Natural killer cell treated with Interleukin-12 subunit alpha and Interleukin-12 subunit beta and Interleukin-15 and Interleukin-18, amount 100 ng/mL, for 72 hours (primary cell): ENCODE measurements at regions not wholly inside any gene's neighbourhood (a gene's known extent, or its start where the extent isn't known, plus 50 kb on each side); places are given as distances from the start of the nearest gene placed in this dataset.

ENCODE experiments used
- ATAC-seq, 2 donors: fragments of 150-1000 bp; cut with Tn5 transposase in 1 of 2; sonication (Bioruptor Pico), chemical (Tn5 transposase) in 1 of 2; 2 replicates each; pipeline ENCODE4 v1.10.0; 2021
- DNase-seq: peaks from one replicate; pipeline ENCODE4 v3.0.0; 2022; ENCODE audit warnings: low spot score
- H3K27ac Mint-ChIP-seq, 2 donors: 1 replicate in 1 of 2; 2 replicates in 1 of 2; pipeline ENCODE4 v1.8.0; 2022; ENCODE audit warnings: mixed read lengths in 2 of 2, mild to moderate bottlenecking in 1 of 2, moderate library complexity in 1 of 2
- H3K27me3 Mint-ChIP-seq, 2 donors: 1 replicate in 1 of 2; 2 replicates in 1 of 2; pipeline ENCODE4 v1.8.0; 2022; ENCODE audit warnings: mixed read lengths in 2 of 2
- H3K36me3 Mint-ChIP-seq: one replicate; pipeline ENCODE4 v1.8.0; 2022; ENCODE audit warnings: mixed read lengths
- H3K4me1 Mint-ChIP-seq, 2 donors: 1 replicate in 1 of 2; 2 replicates in 1 of 2; pipeline ENCODE4 v1.8.0; 2022; ENCODE audit warnings: low read depth in 2 of 2, mixed read lengths in 2 of 2, mild to moderate bottlenecking in 1 of 2
- H3K4me3 Mint-ChIP-seq: one replicate; pipeline ENCODE4 v1.8.0; 2022; ENCODE audit warnings: mixed read lengths
- H3K9me3 Mint-ChIP-seq: 2 replicates; pipeline ENCODE4 v1.8.0; 2022; ENCODE audit warnings: mixed read lengths

- ATAC-seq: no peak
- no peaks in the 10 kb centered on the region for H3K9me3 Mint-ChIP-seq
- no peak overlapping the region for H3K4me3 Mint-ChIP-seq
- peaks cover 0 to 22% of the 10 kb centered on the region in 2 donors for H3K27me3 Mint-ChIP-seq
- peaks cover 0 to 6% of the 10 kb centered on the region in 2 donors for H3K4me1 Mint-ChIP-seq
- no peak for DNase-seq
- no peak overlapping the region for H3K27ac Mint-ChIP-seq
- no peaks in the 10 kb centered on the region for H3K36me3 Mint-ChIP-seq
These were observed 73.6 kb upstream of the SALL3 start for GRCh38 chr18:78906066-78906465.

- no peak for ATAC-seq
- no peaks in the 10 kb centered on the region for H3K9me3 Mint-ChIP-seq
- peaks cover 0 to 11% of the 10 kb centered on the region in 2 donors for H3K27me3 Mint-ChIP-seq
- no peaks in the 10 kb centered on the region for H3K4me1 Mint-ChIP-seq
- H3K36me3 Mint-ChIP-seq: no peaks in the 10 kb centered on the region
- no peak overlapping the region for H3K27ac Mint-ChIP-seq
- no peak overlapping the region for H3K4me3 Mint-ChIP-seq
- DNase-seq: no peak
These were observed 71.0 kb upstream of the SALL3 start for GRCh38 chr18:78908462-78909260.

- DNase-seq (no peak), ATAC-seq (no peak)
- Mint-ChIP-seq H3K36me3 (no peaks in the 10 kb centered on the region), H3K4me1 (no peaks in the 10 kb centered on the region), H3K9me3 (no peaks in the 10 kb centered on the region), H3K27ac (no peak overlapping the region), H3K27me3 (peaks cover 2 to 10% of the 10 kb centered on the region in 2 donors), H3K4me3 (no peak overlapping the region)
These were observed 67.8 kb upstream of the SALL3 start for GRCh38 chr18:78911751-78912283.

GRCh38 chr18:78912336-78912735 lies 67.3 kb upstream of the SALL3 start:
- ATAC-seq: peak in 1 of 2 donors; percentile 38
- Mint-ChIP-seq H3K4me3 (no peak overlapping the region), H3K27ac (no peak overlapping the region), H3K36me3 (no peaks in the 10 kb centered on the region), H3K4me1 (no peaks in the 10 kb centered on the region), H3K9me3 (no peaks in the 10 kb centered on the region), H3K27me3 (peaks cover 3 to 10% of the 10 kb centered on the region in 2 donors)
- DNase-seq: no peak

GRCh38 chr18:78912844-78913243 lies 66.8 kb upstream of the SALL3 start:
- Mint-ChIP-seq H3K9me3 (no peaks in the 10 kb centered on the region), H3K36me3 (no peaks in the 10 kb centered on the region)
- no peak for DNase-seq

GRCh38 chr18:78913395-78913794 lies 66.2 kb upstream of the SALL3 start:
- Mint-ChIP-seq H3K4me3 (no peak overlapping the region), H3K27ac (no peak overlapping the region), H3K4me1 (no peaks in the 10 kb centered on the region), H3K27me3 (peaks cover 3 to 10% of the 10 kb centered on the region in 2 donors), H3K36me3 (no peaks in the 10 kb centered on the region), H3K9me3 (no peaks in the 10 kb centered on the region)
- ATAC-seq (no peak), DNase-seq (no peak)

More at GRCh38 chr18:78912844-78913243, 66.8 kb upstream of the SALL3 start:
- Mint-ChIP-seq H3K4me1 (no peaks in the 10 kb centered on the region), H3K4me3 (no peak overlapping the region), H3K27ac (no peak overlapping the region), H3K27me3 (peaks cover 3 to 10% of the 10 kb centered on the region in 2 donors)
- no peak for ATAC-seq

GRCh38 chr18:78913830-78914231 lies 65.8 kb upstream of the SALL3 start:
- Mint-ChIP-seq H3K36me3 (no peaks in the 10 kb centered on the region), H3K4me1 (no peaks in the 10 kb centered on the region), H3K27ac (no peak overlapping the region), H3K4me3 (no peak overlapping the region), H3K27me3 (peaks cover 3 to 10% of the 10 kb centered on the region in 2 donors), H3K9me3 (no peaks in the 10 kb centered on the region)
- DNase-seq (no peak), ATAC-seq (no peak)

- Mint-ChIP-seq H3K27ac (no peak overlapping the region), H3K4me3 (no peak overlapping the region), H3K9me3 (no peaks in the 10 kb centered on the region)
These were observed 65.2 kb upstream of the SALL3 start for GRCh38 chr18:78914249-78914935.

GRCh38 chr18:78915446-78916008 lies 64.1 kb upstream of the SALL3 start:
- DNase-seq: no peak
- no peak overlapping the region for H3K27ac Mint-ChIP-seq

More at GRCh38 chr18:78914249-78914935, 65.2 kb upstream of the SALL3 start:
- peak in 1 of 2 donors; percentile 13 for ATAC-seq
- no peak for DNase-seq
- Mint-ChIP-seq H3K27me3 (peaks cover 3 to 10% of the 10 kb centered on the region in 2 donors), H3K4me1 (no peaks in the 10 kb centered on the region), H3K36me3 (no peaks in the 10 kb centered on the region)

GRCh38 chr18:78918707-78919106 lies 60.9 kb upstream of the SALL3 start:
- no peaks in the 10 kb centered on the region for H3K4me1 Mint-ChIP-seq
- H3K27me3 Mint-ChIP-seq: peaks cover 3 to 10% of the 10 kb centered on the region in 2 donors
- no peak overlapping the region for H3K4me3 Mint-ChIP-seq
- DNase-seq (no peak), ATAC-seq (no peak)
- H3K36me3 Mint-ChIP-seq: no peaks in the 10 kb centered on the region
- H3K27ac Mint-ChIP-seq: no peak overlapping the region
- H3K9me3 Mint-ChIP-seq: no peaks in the 10 kb centered on the region

More at GRCh38 chr18:78915446-78916008, 64.1 kb upstream of the SALL3 start:
- H3K4me1 Mint-ChIP-seq: no peaks in the 10 kb centered on the region
- H3K27me3 Mint-ChIP-seq: peaks cover 3 to 10% of the 10 kb centered on the region in 2 donors
- ATAC-seq: no peak
- no peak overlapping the region for H3K4me3 Mint-ChIP-seq
- no peaks in the 10 kb centered on the region for H3K9me3 Mint-ChIP-seq
- no peaks in the 10 kb centered on the region for H3K36me3 Mint-ChIP-seq

- Mint-ChIP-seq H3K4me1 (no peaks in the 10 kb centered on the region), H3K36me3 (no peaks in the 10 kb centered on the region)
- no peak for ATAC-seq
These were observed 59.7 kb upstream of the SALL3 start for GRCh38 chr18:78919956-78920355.

GRCh38 chr18:78920456-78921138 lies 59.0 kb upstream of the SALL3 start:
- no peak overlapping the region for H3K4me3 Mint-ChIP-seq
- H3K4me1 Mint-ChIP-seq: no peaks in the 10 kb centered on the region
- no peaks in the 10 kb centered on the region for H3K36me3 Mint-ChIP-seq
- H3K27ac Mint-ChIP-seq: no peak overlapping the region
- H3K9me3 Mint-ChIP-seq: no peaks in the 10 kb centered on the region
- ATAC-seq (no peak), DNase-seq (no peak)
- peaks cover 3 to 9% of the 10 kb centered on the region in 2 donors for H3K27me3 Mint-ChIP-seq

More at GRCh38 chr18:78919956-78920355, 59.7 kb upstream of the SALL3 start:
- Mint-ChIP-seq H3K27me3 (peaks cover 3 to 10% of the 10 kb centered on the region in 2 donors), H3K27ac (no peak overlapping the region), H3K9me3 (no peaks in the 10 kb centered on the region), H3K4me3 (no peak overlapping the region)
- DNase-seq: no peak

- no peaks in the 10 kb centered on the region for H3K4me1 Mint-ChIP-seq
- H3K36me3 Mint-ChIP-seq: no peaks in the 10 kb centered on the region
- no peak overlapping the region for H3K27ac Mint-ChIP-seq
- no peak overlapping the region for H3K4me3 Mint-ChIP-seq
- ATAC-seq (no peak), DNase-seq (no peak)
- no peaks in the 10 kb centered on the region for H3K27me3 Mint-ChIP-seq
- no peaks in the 10 kb centered on the region for H3K9me3 Mint-ChIP-seq
These were observed 56.8 kb upstream of the SALL3 start for GRCh38 chr18:78922856-78923255.
